GM19468 (cell line): ENCODE measurements at regions not wholly inside any gene's neighbourhood (a gene's known extent, or its start where the extent isn't known, plus 50 kb on each side); places are given as distances from the start of the nearest gene placed in this dataset.
A peak's percentile ranks its signal among the peaks of the same experiment; 100 is the strongest.
"Not testable (repeated sequence)": the region's sequence is repeated elsewhere in the genome, so short reads cannot be mapped to it uniquely, and the experiment has no call there.

Experiments
- ATAC-seq: cut with Tn5 transposase; IDR thresholded peaks from one replicate; pipeline ENCODE4 v1.9.1; 2021; ENCODE audit warnings: mild to moderate bottlenecking, moderate library complexity, moderate number of reproducible peaks; ENCODE audit not compliant: unreplicated experiment; ENCODE audit errors: extremely low read depth

DNA sequence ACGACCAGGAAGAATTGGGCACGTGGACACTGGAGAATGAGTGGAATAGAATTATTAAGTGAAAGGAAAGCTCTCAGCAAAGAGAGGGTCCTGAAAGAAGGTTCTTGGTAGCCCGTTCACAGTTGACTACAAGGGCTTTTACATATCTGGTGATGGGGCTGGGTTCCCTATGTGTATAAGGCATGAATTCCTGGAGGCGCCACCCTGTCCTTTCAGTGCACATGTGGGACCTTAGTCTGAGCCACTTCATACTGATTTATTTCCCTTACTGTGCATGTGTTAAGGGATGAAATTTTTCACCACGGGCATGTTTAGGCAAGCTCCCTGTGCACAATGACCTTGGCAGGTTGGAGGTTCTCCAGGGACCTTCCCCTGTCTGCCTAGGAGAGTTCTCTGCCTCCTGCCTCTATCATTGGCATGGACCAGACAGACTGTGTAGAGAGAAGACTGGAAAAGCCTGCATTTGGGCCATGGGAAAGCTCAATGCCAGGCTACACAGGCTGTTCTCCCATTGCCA lies 145.9 kb upstream of the ITGB1 start:
- no peak for ATAC-seq

DNA sequence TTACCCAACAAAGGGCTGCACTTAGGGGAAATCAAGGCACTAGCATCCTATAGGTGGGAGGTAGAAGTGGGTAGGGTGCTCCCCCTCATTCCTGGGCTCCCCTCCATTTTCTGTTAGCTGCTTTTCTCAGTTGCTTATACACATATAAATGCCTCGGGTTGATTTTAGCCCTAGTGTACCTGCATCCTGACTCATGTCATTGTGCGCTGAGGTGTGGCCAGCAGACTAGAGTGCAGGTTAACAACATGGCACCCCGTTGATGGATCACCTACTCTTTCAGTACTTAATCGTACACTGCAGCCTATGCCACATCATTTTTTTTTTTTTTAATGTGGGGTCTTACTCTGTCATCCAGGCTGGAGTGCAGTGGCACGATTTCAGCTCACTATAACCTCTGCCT lies 144.0 kb upstream of the ITGB1 start:
- ATAC-seq: no peak

DNA sequence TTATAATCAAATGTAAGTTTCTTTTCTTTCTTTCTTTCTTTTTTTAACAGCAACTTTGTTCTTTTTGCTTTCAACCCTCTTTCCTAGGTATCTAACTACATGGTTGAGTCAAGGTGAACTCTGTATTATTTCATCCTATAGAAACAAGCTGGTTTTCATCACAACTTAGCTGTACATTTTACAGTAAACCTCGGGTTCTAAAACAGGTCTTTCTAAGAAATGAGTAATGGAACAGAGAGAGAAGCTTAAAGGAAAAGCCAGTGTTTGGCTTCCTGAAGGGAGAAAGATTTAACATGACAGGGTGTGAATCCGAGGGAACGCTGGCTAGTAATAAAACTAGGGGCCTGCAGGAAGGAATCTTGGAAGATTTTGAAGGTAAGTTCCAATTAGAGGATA lies 143.4 kb upstream of the ITGB1 start:
- ATAC-seq: no peak

DNA sequence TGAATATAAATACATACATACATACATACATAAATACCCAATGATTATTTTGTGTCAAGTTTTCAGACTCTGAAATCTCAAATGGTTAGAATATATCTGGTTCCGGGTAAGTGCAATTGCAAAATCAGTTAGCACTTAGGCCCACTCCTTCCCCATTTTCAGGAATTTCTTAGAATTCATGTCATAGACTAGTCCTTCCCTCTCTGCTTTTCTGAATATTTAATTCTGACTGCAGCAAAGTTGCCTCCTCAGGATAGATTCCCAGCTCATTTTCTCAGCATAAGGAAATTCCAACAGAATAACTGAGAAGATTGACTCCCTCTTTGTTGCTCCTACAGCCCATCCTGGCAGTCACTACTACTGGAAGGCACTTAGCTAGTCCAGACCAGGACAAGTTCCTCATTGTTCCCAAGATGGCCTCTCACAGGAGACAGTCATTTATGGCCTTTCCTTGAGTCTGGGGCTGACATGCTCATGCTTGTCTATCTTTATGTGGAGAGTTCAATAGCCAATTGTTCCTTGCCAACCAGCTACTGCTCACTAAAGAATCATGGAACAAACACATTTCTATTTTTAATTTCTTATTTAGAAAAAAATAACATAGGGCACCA lies 142.9 kb upstream of the ITGB1 start:
- no peak for ATAC-seq

GRCh38 chr10:33099748-33100147 lies 141.7 kb upstream of the ITGB1 start:
- ATAC-seq: no peak

- ATAC-seq: no peak
Observed at GRCh38 chr10:33098951-33099663, 141.1 kb upstream of the ITGB1 start.

DNA sequence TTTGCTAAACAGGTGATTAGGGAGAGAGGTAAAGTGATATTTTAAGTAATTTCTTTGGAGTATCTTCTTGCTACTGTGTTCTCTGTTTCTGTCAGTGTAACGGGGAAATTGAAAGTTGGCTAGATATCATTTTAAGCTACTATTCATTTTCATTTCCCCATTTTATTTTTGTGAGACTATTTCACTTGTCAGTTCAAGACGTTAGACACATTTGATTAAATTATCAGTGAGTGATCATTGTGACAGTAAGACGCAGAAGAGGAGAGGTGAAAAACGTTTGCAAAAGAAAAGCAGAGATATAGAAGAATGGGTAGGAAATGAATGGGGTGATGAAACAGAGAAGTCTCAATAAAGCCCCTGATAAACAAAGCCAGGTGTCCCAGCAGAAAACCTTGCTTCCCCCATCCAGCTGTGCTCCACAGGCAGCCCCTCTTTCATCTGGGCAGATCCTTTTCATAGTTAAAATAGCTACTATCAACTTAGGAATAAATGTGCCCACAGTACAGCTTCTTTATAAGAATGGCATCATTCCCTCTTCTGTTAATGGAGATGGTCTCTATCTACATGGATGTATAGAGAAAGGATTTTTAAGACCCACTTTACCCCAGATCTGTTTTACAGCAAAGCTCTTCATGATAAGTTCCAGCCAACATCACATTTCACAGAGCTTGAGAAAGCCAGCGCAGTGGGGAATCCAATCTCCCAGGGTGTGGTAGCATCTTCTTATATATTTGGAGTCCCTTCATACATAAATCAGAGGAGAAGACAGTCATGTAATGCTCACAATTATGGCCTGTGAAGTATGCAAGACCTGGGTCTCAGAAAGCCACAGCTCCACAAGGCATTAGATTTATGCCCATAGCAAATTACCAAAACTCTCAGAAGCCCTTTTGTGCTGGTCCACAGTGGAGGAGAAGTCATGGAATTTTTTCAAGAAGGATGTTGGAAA lies 138.1 kb upstream of the ITGB1 start:
- ATAC-seq: peak; percentile 54

DNA sequence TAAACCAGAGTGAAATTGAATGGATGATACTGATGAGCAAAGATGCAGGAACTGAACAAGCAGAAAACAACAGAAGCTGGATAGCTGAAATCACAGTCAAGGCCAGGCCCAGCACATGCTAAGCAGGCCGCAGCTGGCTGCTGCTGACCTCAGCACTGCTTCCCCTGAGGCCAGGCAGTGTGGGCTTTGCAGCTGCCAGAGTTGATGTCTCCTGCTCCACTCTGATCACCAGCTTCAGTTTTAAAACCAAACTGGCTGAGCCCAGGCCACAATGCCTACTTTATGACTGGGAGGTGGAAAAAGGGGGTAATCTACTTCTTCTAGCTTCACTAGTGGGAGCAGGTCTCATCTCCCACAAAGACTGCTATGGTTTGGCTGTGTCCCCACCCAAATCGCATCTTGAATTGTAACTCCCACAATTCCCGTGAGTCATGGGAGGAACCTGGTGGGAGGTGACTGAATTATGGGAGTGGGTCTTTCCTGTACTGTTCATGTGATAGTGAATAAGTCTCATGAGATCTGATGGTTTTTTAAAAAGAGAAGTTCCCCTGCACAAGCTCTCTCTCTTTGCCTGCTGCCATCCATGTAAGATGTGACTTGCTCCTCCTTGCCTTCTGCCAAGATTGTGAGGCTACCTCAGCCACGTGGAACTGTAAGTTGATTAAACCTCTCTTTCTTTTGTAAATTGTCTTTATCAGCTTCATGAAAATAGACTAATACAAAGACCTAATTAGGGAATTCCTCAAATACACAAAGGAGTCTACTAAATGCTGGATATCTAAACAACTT lies 136.4 kb upstream of the ITGB1 start:
- no peak for ATAC-seq

DNA sequence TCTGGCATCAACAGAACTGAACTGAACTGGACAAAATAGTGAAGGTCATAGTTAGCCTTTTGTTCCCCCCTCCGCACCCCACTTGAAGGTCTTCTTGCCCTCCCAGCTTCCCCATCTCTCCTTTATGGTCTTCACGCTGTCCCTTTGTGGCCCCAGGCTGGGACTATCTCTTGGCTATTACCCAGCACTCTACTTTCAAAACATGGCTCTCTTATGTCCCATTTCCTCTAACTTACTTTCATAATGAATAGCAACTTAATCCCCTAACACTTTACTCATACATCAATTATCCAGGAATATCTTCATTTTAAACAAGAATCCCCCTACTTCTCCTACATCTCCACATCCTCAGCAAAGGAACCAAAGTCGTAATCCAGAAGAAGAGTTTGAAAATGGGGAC lies 135.3 kb upstream of the ITGB1 start:
- ATAC-seq: no peak

DNA sequence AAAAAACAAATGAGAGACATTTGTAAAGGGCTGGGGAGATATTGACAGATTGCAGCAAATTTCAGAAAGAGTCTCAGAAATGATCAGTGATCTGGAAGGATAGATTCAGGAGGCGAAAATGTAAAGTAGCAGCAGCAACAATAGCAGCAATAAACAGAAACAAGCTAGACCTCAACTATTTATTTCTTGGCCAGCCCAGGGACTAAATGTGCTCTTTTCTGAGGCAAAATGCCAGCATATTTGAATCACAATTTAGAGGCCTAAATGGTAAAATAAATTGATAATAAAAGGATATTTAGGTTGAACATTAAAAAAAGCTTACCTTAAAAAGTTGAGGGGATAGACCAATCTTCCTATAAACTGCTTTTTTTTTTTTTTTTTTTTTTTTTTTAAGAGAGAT lies 134.6 kb upstream of the ITGB1 start:
- no peak for ATAC-seq

- ATAC-seq: no peak
Observed at GRCh38 chr10:33091201-33091600, 133.2 kb upstream of the ITGB1 start.

- no peak for ATAC-seq
Observed at GRCh38 chr10:33088990-33089389, 131.0 kb upstream of the ITGB1 start.

DNA sequence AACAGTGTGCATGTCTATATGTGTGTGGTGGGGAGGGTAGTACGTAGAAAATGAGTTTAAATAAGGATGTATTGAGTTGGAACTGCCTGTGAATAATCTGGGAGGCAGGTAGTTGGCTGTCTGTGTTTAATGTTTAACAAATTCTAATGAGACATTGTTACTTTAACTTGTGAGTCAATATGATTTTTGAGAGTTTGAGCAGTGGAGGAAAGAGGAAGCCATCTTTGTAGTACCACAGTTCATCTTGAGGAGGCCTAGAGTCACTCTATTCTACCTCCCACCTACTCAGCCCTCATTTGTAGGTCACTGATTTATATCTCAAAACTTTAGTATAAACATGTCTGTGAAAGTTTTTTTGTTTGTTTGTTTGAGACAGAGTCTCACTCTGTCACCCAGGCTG lies 129.9 kb upstream of the ITGB1 start:
- ATAC-seq: no peak

DNA sequence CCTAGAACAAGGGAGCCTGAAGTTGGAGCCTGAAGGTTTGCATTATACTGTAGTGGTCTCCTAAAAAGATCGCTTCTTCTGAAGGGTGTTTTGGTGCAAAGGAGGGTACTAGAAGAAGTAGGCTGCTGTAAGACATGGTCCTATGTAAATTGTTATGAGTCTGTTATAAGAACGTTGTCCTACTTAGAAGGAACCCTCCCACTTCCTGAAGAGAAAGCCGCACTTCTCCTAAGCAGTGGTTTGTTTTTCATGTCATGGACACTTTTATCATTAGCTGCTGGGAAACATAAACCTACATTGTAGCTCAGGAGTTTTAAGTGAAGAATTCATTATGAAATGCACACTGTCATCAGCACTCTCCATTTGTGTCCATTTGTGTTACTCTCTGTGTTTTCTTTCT lies 129.1 kb upstream of the ITGB1 start:
- no peak for ATAC-seq

DNA sequence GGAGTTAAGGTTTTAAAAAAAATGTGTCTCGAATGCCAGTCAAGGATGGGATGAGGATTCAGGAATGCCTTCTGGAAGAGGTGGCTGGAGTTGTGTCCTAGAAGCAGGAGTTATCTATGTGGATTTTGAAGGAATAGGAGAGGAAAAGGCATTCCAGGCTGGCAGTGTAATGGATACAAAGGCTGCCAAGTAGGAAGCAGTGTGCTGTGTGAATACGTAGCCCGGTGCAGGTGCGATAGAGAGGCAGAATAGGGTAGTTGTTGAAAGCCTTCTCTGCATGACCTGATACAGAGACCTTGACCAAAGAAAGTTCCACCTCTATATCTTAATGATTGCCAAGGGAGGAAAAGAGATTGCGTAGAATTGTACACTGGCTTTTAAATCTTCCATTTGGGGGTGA lies 128.1 kb upstream of the ITGB1 start:
- ATAC-seq: no peak

DNA sequence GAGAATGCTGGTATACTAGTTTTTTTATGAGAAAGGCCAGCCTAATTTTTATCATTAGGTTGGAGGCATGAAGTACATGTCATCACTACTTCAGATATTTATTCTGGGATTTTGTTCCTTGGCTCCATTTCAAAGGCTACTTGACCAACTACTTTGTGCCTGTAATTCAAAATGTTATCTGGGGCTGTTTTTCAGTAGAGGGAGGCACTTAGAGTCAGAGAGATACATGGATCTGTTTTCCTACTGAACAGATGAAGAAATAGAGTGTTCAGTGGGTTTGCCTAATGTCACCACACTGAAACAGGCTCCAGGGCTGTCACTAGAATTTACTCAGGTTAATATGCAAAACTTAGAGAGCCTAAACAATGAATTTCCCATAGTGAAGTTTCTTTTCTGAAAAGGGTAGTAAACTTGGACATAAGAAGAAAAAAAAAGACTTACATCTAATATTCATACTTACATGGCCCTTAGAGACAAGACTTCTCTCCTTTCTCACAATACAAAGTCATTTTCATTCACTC lies 127.3 kb upstream of the ITGB1 start:
- ATAC-seq: no peak

GRCh38 chr10:33084453-33084852 lies 126.4 kb upstream of the ITGB1 start:
- no peak for ATAC-seq

- ATAC-seq: no peak
Observed at GRCh38 chr10:33082373-33082895, 124.4 kb upstream of the ITGB1 start.

DNA sequence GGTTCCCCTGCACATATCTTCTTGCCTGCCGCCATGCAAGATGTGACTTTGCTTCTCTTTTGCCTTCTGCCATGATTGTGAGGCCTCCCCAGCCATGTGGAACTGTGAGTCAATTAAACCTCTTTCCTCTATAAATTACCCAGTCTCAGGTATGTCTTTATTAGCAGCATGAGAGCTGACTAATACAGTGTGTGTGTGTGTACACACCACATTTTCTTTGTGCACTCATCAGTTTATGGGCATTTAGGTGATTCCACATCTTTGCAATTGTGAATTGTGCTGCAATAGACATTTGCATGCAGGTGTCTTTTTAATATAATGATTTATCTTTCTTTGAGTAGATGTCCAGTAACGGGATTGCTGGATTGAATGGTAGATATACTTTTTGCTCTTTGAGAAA lies 122.4 kb upstream of the ITGB1 start:
- not testable (repeated sequence) for ATAC-seq

DNA sequence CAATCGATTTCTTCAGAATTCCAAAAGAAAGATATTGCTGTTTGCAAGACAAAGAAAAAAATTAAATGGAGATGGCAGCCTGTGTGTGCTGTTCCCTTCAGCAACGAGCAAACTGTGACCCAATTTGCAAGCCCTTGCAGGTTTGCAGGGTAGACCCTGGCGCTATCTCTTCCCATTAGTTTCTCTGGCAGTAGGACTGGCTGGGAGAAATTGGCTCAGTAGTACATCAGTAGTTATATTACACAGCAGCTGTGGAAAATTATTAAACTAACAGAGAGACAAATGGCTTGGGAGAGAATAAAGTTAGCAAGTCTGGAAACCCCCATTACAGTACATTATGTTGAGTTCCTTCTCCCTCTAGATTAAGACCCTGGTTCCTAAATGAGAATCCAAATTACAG lies 116.4 kb upstream of the ITGB1 start:
- no peak for ATAC-seq
